ENCODE measurements at regions not wholly inside any gene's neighbourhood (a gene's known extent, or its start where the extent isn't known, plus 50 kb on each side); places are given as distances from the start of the nearest gene placed in this dataset.

DNA sequence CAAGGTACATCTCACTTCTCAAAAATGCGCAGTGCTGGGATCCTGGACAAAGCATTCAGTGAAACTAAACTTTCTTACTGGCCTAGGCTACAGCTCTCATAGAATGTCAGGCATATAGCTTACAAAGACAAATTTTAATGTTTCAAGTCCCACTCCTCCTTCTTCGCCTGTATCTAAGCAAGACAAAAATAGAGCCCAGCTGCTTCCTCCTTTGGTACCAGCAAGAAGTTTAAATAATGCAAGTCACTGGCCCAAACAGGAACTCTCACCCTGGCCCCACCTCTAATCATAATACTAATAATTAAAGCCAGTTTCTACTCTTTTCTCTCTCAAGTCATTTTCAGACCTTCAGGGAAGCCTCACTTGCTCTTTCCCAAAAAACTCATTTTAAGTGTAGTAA is 1267.9 kb downstream of the MRPL39 start:
- DNase-seq (no peak), ATAC-seq (no peak)
- WGBS (ENCODE audit: insufficient coverage, low coverage, low lambda C conversion rate, missing lambda C conversion rate) = 61% methylated on average over 2 of the region's 2 CpGs
- H3K27me3 ChIP-seq = no peaks in the 10 kb centered on the region
- no peak overlapping the region for H3K4me3 ChIP-seq
- no peaks in the 10 kb centered on the region for H3K36me3 ChIP-seq
- H3K9me3 ChIP-seq = no peaks in the 10 kb centered on the region
- H3K27ac ChIP-seq = no peak overlapping the region
- intact Hi-C loops (cut with DNase I) = no loop called here
- TF ChIP-seq, protein P1, sequence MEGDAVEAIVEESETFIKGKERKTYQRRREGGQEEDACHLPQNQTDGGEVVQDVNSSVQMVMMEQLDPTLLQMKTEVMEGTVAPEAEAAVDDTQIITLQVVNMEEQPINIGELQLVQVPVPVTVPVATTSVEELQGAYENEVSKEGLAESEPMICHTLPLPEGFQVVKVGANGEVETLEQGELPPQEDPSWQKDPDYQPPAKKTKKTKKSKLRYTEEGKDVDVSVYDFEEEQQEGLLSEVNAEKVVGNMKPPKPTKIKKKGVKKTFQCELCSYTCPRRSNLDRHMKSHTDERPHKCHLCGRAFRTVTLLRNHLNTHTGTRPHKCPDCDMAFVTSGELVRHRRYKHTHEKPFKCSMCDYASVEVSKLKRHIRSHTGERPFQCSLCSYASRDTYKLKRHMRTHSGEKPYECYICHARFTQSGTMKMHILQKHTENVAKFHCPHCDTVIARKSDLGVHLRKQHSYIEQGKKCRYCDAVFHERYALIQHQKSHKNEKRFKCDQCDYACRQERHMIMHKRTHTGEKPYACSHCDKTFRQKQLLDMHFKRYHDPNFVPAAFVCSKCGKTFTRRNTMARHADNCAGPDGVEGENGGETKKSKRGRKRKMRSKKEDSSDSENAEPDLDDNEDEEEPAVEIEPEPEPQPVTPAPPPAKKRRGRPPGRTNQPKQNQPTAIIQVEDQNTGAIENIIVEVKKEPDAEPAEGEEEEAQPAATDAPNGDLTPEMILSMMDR (IDR thresholded peaks at IDR 0.05) = no peak
- no peak for TF ChIP-seq POLR2A (IDR thresholded peaks at IDR 0.05)
- H3K4me1 ChIP-seq = no peaks in the 10 kb centered on the region

DNA sequence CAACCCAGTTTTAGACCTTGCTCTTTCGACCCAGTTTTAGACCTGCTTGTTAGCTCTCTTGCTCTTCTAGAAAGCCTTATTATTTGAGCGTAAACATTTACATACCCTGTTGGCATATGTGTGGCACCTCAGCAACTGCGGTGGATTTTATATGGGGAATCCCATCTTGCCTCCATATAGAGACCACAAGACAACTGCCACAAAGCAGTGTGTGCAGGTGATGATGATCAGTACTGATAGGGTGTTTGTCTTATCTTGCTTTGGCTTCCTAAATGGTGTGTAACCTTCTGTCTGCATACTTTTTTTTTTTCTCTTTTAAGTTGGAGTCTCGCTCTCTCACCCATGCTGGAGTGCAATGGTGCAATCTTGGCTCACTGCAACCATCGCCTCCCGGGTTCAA is 1270.8 kb downstream of the MRPL39 start:
- no peaks in the 10 kb centered on the region for H3K27me3 ChIP-seq
- TF ChIP-seq POLR2A (IDR thresholded peaks at IDR 0.05) = no peak
- TF ChIP-seq, protein P1 (IDR thresholded peaks at IDR 0.05) = no peak
- no peak overlapping the region for H3K4me3 ChIP-seq
- DNase-seq = no peak
- intact Hi-C loops (cut with DNase I) = no loop called here
- WGBS (ENCODE audit: insufficient coverage, low coverage, low lambda C conversion rate, missing lambda C conversion rate) = 64% methylated on average over 6 of the region's 6 CpGs
- H3K9me3 ChIP-seq = no peaks in the 10 kb centered on the region
- ATAC-seq = no peak
- H3K4me1 ChIP-seq = no peaks in the 10 kb centered on the region
- no peak overlapping the region for H3K27ac ChIP-seq
- H3K36me3 ChIP-seq = no peaks in the 10 kb centered on the region

DNA sequence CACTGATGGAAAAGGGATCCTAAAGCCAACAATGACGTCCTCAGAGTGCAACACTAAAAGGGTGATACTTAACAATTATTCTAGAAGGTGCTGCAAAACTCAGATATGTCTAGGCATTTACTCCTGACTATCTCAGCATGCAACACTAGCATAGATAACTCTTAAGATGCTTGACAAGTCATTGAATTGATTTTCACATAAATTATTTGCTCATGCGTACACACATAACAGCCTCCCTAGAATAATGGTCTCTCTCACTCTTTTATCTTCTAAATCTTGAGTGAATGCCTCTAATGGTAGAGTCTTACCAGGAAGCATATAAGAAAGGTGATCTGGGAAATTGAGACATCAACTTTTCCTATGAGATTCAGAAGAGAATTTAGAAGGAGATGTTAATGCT is 1283.7 kb downstream of the MRPL39 start:
- WGBS (ENCODE audit: insufficient coverage, low coverage, low lambda C conversion rate, missing lambda C conversion rate) = 64% methylated on average over 2 of the region's 2 CpGs
- intact Hi-C loops (cut with DNase I) = no loop called here

DNA sequence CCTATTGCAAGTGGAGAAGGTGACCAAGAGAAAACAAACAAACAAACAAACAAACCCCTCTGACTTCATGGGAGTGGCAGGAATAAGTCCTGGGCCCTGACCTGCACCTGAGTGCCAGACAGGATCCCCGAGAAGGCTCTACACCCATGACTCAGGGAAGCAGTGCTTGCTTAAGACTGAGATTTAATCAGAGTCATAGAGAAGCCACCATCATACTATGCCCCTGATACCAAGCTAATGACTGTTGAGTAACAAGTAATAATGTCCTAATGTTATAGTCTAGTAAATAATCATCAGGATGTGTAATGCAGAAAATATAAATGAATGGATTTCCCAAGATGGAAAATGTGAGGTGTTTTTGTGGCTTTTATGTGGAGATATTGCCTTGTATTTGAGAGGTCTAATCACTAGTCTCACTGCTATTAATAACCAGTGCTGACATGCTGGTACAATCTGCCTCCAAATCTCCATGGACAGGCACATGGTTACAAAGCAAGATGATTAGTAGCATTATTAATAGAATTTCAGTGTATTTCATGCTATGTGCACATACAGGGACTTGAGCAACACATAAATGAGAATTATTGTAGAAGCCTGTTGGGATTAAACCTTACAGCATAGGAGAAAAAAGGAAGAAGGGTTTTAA is 1290.9 kb downstream of the MRPL39 start:
- no peaks in the 10 kb centered on the region for H3K36me3 ChIP-seq
- WGBS (ENCODE audit: insufficient coverage, low coverage, low lambda C conversion rate, missing lambda C conversion rate) = 30% methylated on average over 1 of the region's 1 CpG
- DNase-seq (no peak), ATAC-seq (no peak)
- H3K4me1 ChIP-seq = no peaks in the 10 kb centered on the region
- H3K4me3 ChIP-seq = no peak overlapping the region
- H3K27me3 ChIP-seq = no peaks in the 10 kb centered on the region
- H3K9me3 ChIP-seq = no peaks in the 10 kb centered on the region
- no peak overlapping the region for H3K27ac ChIP-seq
- intact Hi-C loops (cut with DNase I) = no loop called here
- TF ChIP-seq, protein P1 (IDR thresholded peaks at IDR 0.05) = no peak
- no peak for TF ChIP-seq POLR2A (IDR thresholded peaks at IDR 0.05)

More for the DNA sequence above, 1283.7 kb downstream of the MRPL39 start:
- no peaks in the 10 kb centered on the region for H3K36me3 ChIP-seq
- no peaks in the 10 kb centered on the region for H3K4me1 ChIP-seq
- ATAC-seq (no peak), DNase-seq (no peak)
- H3K4me3 ChIP-seq = no peak overlapping the region
- H3K9me3 ChIP-seq = no peaks in the 10 kb centered on the region
- no peaks in the 10 kb centered on the region for H3K27me3 ChIP-seq
- TF ChIP-seq POLR2A (IDR thresholded peaks at IDR 0.05) = no peak
- TF ChIP-seq, protein P1 (IDR thresholded peaks at IDR 0.05) = no peak
- no peak overlapping the region for H3K27ac ChIP-seq

DNA sequence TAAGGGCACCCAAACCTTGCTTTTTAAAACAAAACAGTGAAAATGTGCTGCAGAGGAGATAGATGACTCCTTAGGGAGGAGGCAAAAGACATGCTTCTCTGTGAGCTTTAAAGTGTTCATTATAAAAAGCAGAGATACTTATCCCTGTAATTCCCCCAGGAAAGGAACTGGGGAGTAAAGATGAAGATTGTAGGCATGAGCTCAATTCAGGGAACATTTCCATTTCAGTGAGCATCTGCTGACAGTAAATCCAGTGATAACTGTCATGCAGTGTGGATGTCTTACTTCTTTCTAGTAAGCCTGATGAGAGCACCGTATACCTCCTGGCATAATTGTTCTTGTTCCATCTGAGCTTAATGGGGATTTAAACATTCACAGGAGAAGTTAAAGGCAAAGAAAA is 1296.5 kb downstream of the MRPL39 start:
- intact Hi-C loops (cut with DNase I) = no loop called here
- no peaks in the 10 kb centered on the region for H3K27me3 ChIP-seq
- no peak overlapping the region for H3K27ac ChIP-seq
- WGBS (ENCODE audit: insufficient coverage, low coverage, low lambda C conversion rate, missing lambda C conversion rate) = 75% methylated on average over 1 of the region's 1 CpG
- DNase-seq = no peak
- no peaks in the 10 kb centered on the region for H3K4me1 ChIP-seq
- no peak for ATAC-seq
- H3K9me3 ChIP-seq = no peaks in the 10 kb centered on the region
- no peak overlapping the region for H3K4me3 ChIP-seq
- H3K36me3 ChIP-seq = no peaks in the 10 kb centered on the region
- TF ChIP-seq POLR2A (IDR thresholded peaks at IDR 0.05) = no peak
